HepG2 (cell line): ENCODE measurements at regions not wholly inside any gene's neighbourhood (a gene's known extent, or its start where the extent isn't known, plus 50 kb on each side); places are given as distances from the start of the nearest gene placed in this dataset.

Experiments
- ATAC-seq: fragments of 200-7000 bp; cut with Tn5 transposase; 3 replicates; pipeline ENCODE4 v1.9.1; 2020; ENCODE audit warnings: mild to moderate bottlenecking, moderate library complexity
- BruUV-seq: library from RNA; stranded (reverse); fragments of 400-500 nt; replicated peaks from 2 replicates; lab custom pipeline; 2021; lab: Mats Ljungman, UMichigan
- CTCF ChIA-PET: fragments of 300-600 bp; formaldehyde crosslinking; extraction: SDS; loops from one replicate; lab custom pipeline; 2021; ENCODE audit warnings: low total read pairs, inconsistent platforms, low intra/inter-chr PET ratio; lab: Yijun Ruan, JAX
- POLR2A ChIA-PET: fragments of 350-600 bp; sonication (Branson Sonifier 250); formaldehyde crosslinking; loops from one replicate; lab custom pipeline; 2020; ENCODE audit warnings: antibody characterized with exemption, inconsistent platforms; lab: Yijun Ruan, JAX
- DNase-seq: peaks from one replicate; pipeline ENCODE4 v3.0.0-alpha.2; 2015; ENCODE audit warnings: low spot score
- FAIRE-seq: peaks from 3 replicates; lab custom pipeline; 2011; peaks lifted over from hg19 to GRCh38; lab: Jason Lieb, UNC
- H2AFZ ChIP-seq: one replicate; pipeline ENCODE4 v1.6.1; 2011; ENCODE audit warnings: low read length, inconsistent platforms
- H3K27ac ChIP-seq: fragments of 300-600 bp; 3 replicates; pipeline ENCODE4 v1.8.0; 2011; ENCODE audit warnings: mixed run types, mild to moderate bottlenecking, mixed read lengths, low read length, inconsistent platforms; ENCODE audit not compliant: insufficient read depth; ENCODE audit errors: extremely low read length
- H3K27me3 ChIP-seq, 2 experiments: fragments of 200-600 bp in 1 of 2; 2 replicates in 1 of 2; 3 replicates in 1 of 2; pipeline versions ENCODE4 v1.6.0 to v1.8.0; 2011; ENCODE audit warnings: low read length in 2 of 2, mild to moderate bottlenecking in 2 of 2, moderate library complexity in 2 of 2, inconsistent platforms in 1 of 2; ENCODE audit not compliant: insufficient read depth in 2 of 2, control insufficient read depth in 1 of 2
- H3K36me3 ChIP-seq, 2 experiments: fragments of 200-600 bp in 1 of 2; replicated peaks in 1 of 2; 2 replicates in 1 of 2; 3 replicates in 1 of 2; pipeline versions ENCODE4 v1.5.1 to v1.8.0; 2011; ENCODE audit warnings: low read length in 2 of 2, inconsistent platforms in 1 of 2; ENCODE audit not compliant: insufficient read depth in 2 of 2, control insufficient read depth in 1 of 2
- H3K4me1 ChIP-seq: 2 replicates; pipeline ENCODE4 v1.5.1; 2012; ENCODE audit warnings: low read length, inconsistent platforms; ENCODE audit not compliant: insufficient read depth
- H3K4me2 ChIP-seq: 2 replicates; pipeline ENCODE4 v1.6.0; 2011; ENCODE audit warnings: low read depth, low read length, inconsistent platforms
- H3K4me3 ChIP-seq, 3 experiments: fragments of 200-600 bp in 1 of 3; sonication (generic), shearing (Covaris generic) in 1 of 3; replicated peaks in 1 of 3; 2 replicates each; pipeline ENCODE4 v1.5.1; 2011 to 2016; ENCODE audit warnings: low read length in 3 of 3, inconsistent platforms in 2 of 3, low read depth in 2 of 3, mild to moderate bottlenecking in 2 of 3, control low read depth in 1 of 3, mixed read lengths in 1 of 3; ENCODE audit not compliant: insufficient read depth in 1 of 3
- H3K79me2 ChIP-seq: one replicate; pipeline ENCODE4 v1.6.1; 2011; ENCODE audit warnings: low read length, inconsistent platforms; ENCODE audit not compliant: insufficient read depth
- H3K9ac ChIP-seq: 2 replicates; pipeline ENCODE4 v1.6.0; 2011; ENCODE audit warnings: mild to moderate bottlenecking, low read depth, low read length, inconsistent platforms; ENCODE audit not compliant: insufficient read depth
- H3K9me3 ChIP-seq: 2 replicates; pipeline ENCODE4 v1.5.1; 2012; ENCODE audit warnings: mild to moderate bottlenecking, low read length
- H4K20me1 ChIP-seq: 2 replicates; pipeline ENCODE4 v1.6.0; 2011; ENCODE audit warnings: inconsistent platforms, mild to moderate bottlenecking, low read length, moderate library complexity; ENCODE audit not compliant: insufficient read depth
- ATF2 ChIP-seq: sonication (generic); formaldehyde crosslinking; IDR thresholded peaks from 2 replicates; pipeline ENCODE4 v1.4.0; 2020; ENCODE audit warnings: missing genetic modification reagents
- BATF2 ChIP-seq: sonication (generic); formaldehyde crosslinking; IDR thresholded peaks from 2 replicates; pipeline ENCODE4 v1.8.0; 2022; ENCODE audit warnings: mild to moderate bottlenecking, missing genetic modification reagents, moderate library complexity
- ERF ChIP-seq: IDR thresholded peaks from 2 replicates; pipeline ENCODE4 v1.6.1; 2018; ENCODE audit warnings: missing biosample characterization, missing genetic modification reagents
- FUBP1 ChIP-seq: sonication (generic); formaldehyde crosslinking; IDR thresholded peaks from 2 replicates; pipeline ENCODE4 v1.5.1; 2020; ENCODE audit warnings: missing genetic modification reagents, mild to moderate bottlenecking, borderline replicate concordance
- HDAC1 ChIP-seq: sonication (generic); formaldehyde crosslinking; IDR thresholded peaks from 2 replicates; pipeline ENCODE4 v1.5.1; 2020; ENCODE audit warnings: mild to moderate bottlenecking, missing genetic modification reagents
- IKZF1 ChIP-seq: fragments of 450-650 bp; IDR thresholded peaks from 2 replicates; pipeline ENCODE4 v1.7.1; 2016
- MNT ChIP-seq: fragments of 450-650 bp; IDR thresholded peaks from 2 replicates; pipeline ENCODE4 v1.6.1; 2016
- NFATC3 ChIP-seq: sonication (generic); formaldehyde crosslinking; IDR thresholded peaks from 2 replicates; pipeline ENCODE4 v1.5.1; 2020; ENCODE audit warnings: mild to moderate bottlenecking, missing genetic modification reagents
- ONECUT2 ChIP-seq: sonication (generic); formaldehyde crosslinking; IDR thresholded peaks from 2 replicates; pipeline ENCODE4 v1.4.0; 2020; ENCODE audit warnings: missing genetic modification reagents
- PCBP1 ChIP-seq: fragments of 200-400 bp; formaldehyde crosslinking; IDR thresholded peaks from 2 replicates; pipeline ENCODE4 v1.6.1; 2017; ENCODE audit warnings: mild to moderate bottlenecking, low read depth, low read length, borderline replicate concordance
- RBAK ChIP-seq: sonication (generic); formaldehyde crosslinking; IDR thresholded peaks from 2 replicates; pipeline ENCODE4 v1.5.1; 2020; ENCODE audit warnings: mild to moderate bottlenecking, missing genetic modification reagents
- RFXAP ChIP-seq: sonication (generic); formaldehyde crosslinking; IDR thresholded peaks from 2 replicates; pipeline ENCODE4 v1.4.0; 2020; ENCODE audit warnings: missing genetic modification reagents, borderline replicate concordance
- ZNF337 ChIP-seq: sonication (generic); formaldehyde crosslinking; IDR thresholded peaks from 2 replicates; pipeline ENCODE4 v1.5.1; 2020; ENCODE audit warnings: missing genetic modification reagents, low read depth, mild to moderate bottlenecking, borderline replicate concordance
- ZNF44 ChIP-seq: sonication (generic); formaldehyde crosslinking; IDR thresholded peaks from 2 replicates; pipeline ENCODE4 v1.5.1; 2020; ENCODE audit warnings: mild to moderate bottlenecking, missing genetic modification reagents
- ZNF619 ChIP-seq: sonication (generic); formaldehyde crosslinking; IDR thresholded peaks from 2 replicates; pipeline ENCODE4 v1.4.0; 2020; ENCODE audit warnings: mild to moderate bottlenecking, missing genetic modification reagents
- ZNF674 ChIP-seq: sonication (generic); formaldehyde crosslinking; IDR thresholded peaks from 2 replicates; pipeline ENCODE4 v1.5.0; 2020; ENCODE audit warnings: low read depth, mild to moderate bottlenecking, missing genetic modification reagents
- ZNF704 ChIP-seq: sonication (generic); formaldehyde crosslinking; IDR thresholded peaks from 2 replicates; pipeline ENCODE4 v1.8.1; 2023; ENCODE audit warnings: mild to moderate bottlenecking, inconsistent platforms, moderate library complexity, missing genetic modification reagents, borderline replicate concordance
- ZSCAN12 ChIP-seq: sonication (generic); formaldehyde crosslinking; IDR thresholded peaks from 2 replicates; pipeline ENCODE4 v1.9.0; 2021; ENCODE audit warnings: mild to moderate bottlenecking, missing genetic modification reagents
- ZSCAN20 ChIP-seq: sonication (generic); formaldehyde crosslinking; IDR thresholded peaks from 2 replicates; pipeline ENCODE4 v1.4.0; 2020; ENCODE audit warnings: missing genetic modification reagents, mild to moderate bottlenecking, borderline replicate concordance
- ZSCAN22 ChIP-seq: sonication (generic); formaldehyde crosslinking; IDR thresholded peaks from 2 replicates; pipeline ENCODE4 v1.4.0; 2020; ENCODE audit warnings: mild to moderate bottlenecking, missing genetic modification reagents
- WGBS: methylation state at CpG from one replicate; pipeline ENCODE4 v1.1.6; 2017; ENCODE audit warnings: low lambda C conversion rate; 5-methylcytosine and 5-hydroxymethylcytosine counted together
- in situ Hi-C: cut with HindIII; loops from 2 replicates; pipeline ENCODE4 v1.10.0; 2017; ENCODE audit warnings: low pct_unique_long_range_greater_than_20kb; ENCODE audit not compliant: extremely low pct_ligation_motif_present
- intact Hi-C: fragments of 100-400 bp; cut with micrococcal nuclease; formaldehyde crosslinking; loops from one replicate; pipeline ENCODE4 v1.10.0; 2022; ENCODE audit not compliant: unreplicated experiment

DNA sequence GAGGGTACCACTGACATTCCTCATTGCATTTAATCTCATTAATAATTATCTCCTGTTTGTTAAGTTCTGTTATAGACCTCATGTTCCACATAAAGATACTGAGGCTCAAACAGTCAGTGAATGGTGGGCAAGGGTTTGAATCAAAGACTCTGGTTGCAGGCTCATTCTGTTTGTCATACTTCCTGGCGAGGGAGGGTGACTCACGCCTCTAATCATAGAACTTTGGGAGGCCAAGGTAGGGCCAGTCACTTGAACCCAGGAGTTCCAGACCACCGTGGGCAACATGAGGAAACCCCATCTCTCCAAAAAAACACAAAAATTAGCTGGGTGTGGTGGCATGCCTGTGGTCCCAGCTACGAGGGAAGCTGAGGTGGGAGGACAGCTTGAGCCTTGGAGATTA lies 220.7 kb upstream of the MIR17HG start:
- FAIRE-seq = no peak
- BruUV-seq = no TSS peak
- H3K4me2 ChIP-seq = no peak overlapping the region
- H3K79me2 ChIP-seq = no peaks in the 10 kb centered on the region
- 0% methylated on average over 4 of the region's 4 CpGs for WGBS
- no peak for DNase-seq
- no peaks in the 10 kb centered on the region for H3K9me3 ChIP-seq
- no peak overlapping the region for H3K27ac ChIP-seq
- no peaks in the 10 kb centered on the region for H3K36me3 ChIP-seq
- CTCF ChIA-PET = no interaction called here
- no peaks in the 10 kb centered on the region for H3K4me1 ChIP-seq
- H2AFZ ChIP-seq = no peak overlapping the region
- in situ Hi-C loops = no loop called here
- H3K4me3 ChIP-seq = no peak overlapping the region
- H3K9ac ChIP-seq = no peak overlapping the region
- TF ChIP-seq MNT (no peak), BATF2 (CRISPR knock-in tag) (no peak), ZNF619 (CRISPR knock-in tag) (no peak), ERF (CRISPR knock-in tag) (no peak), ZSCAN20 (CRISPR knock-in tag) (no peak), ZSCAN12 (CRISPR knock-in tag) (no peak), NFATC3 (CRISPR knock-in tag) (no peak), ZSCAN22 (CRISPR knock-in tag) (no peak), PCBP1 (no peak), ONECUT2 (CRISPR knock-in tag) (no peak), HDAC1 (CRISPR knock-in tag) (no peak), FUBP1 (CRISPR knock-in tag) (no peak), ZNF44 (CRISPR knock-in tag) (no peak), IKZF1 (no peak), ATF2 (CRISPR knock-in tag) (no peak), RBAK (no peak), ZNF704 (CRISPR knock-in tag) (no peak), ZNF337 (CRISPR knock-in tag) (no peak), RFXAP (CRISPR knock-in tag) (no peak), ZNF674 (CRISPR knock-in tag) (no peak)
- TF ChIP-seq, all 625 proteins: peak for 0
- no peaks in the 10 kb centered on the region for H3K27me3 ChIP-seq
- ATAC-seq = no peak
- H4K20me1 ChIP-seq = no peaks in the 10 kb centered on the region
- POLR2A ChIA-PET = no interaction called here
- intact Hi-C loops = no loop called here
